Transverse colon (tissue), 4 donors: ENCODE measurements at regions not wholly inside any gene's neighbourhood (a gene's known extent, or its start where the extent isn't known, plus 50 kb on each side); places are given as distances from the start of the nearest gene placed in this dataset.

Source experiments
- CTCF ChIP-seq, 5 experiments: fragments of 200-600 bp in 3 of 5; fragments of 450-650 bp in 2 of 5; sonication (generic) in 3 of 5; IDR thresholded peaks; 1 replicate in 2 of 5; 2 replicates in 3 of 5; pipeline ENCODE4 v1.5.1; 2016 to 2017; ENCODE audit warnings: antibody characterized with exemption in 5 of 5, inconsistent platforms in 3 of 5, mild to moderate bottlenecking in 2 of 5, moderate library complexity in 1 of 5
- POLR2AphosphoS5 ChIP-seq, 3 donors: sonication (generic); formaldehyde crosslinking; IDR thresholded peaks; one replicate each; pipeline ENCODE4 v1.6.1; 2016; ENCODE audit warnings: antibody characterized with exemption in 3 of 3

- no peak for TF ChIP-seq POLR2AphosphoS5 (IDR thresholded peaks at IDR 0.05)
- no peak for TF ChIP-seq CTCF (IDR thresholded peaks at IDR 0.05)
Observed at GRCh38 chr4:149932188-149932587, 116.5 kb upstream of the IQCM start.
